ENCODE measurements at regions not wholly inside any gene's neighbourhood (a gene's known extent, or its start where the extent isn't known, plus 50 kb on each side); places are given as distances from the start of the nearest gene placed in this dataset.

GRCh38 chr2:16747689-16748088 is 82.1 kb upstream of the CYRIA start:
- TF ChIP-seq CTCF (IDR thresholded peaks at IDR 0.05) (no peak), EZH2 (IDR thresholded peaks at IDR 0.05; ENCODE audit: borderline replicate concordance, insufficient read depth, low read depth, low read length, poor library complexity, severe bottlenecking) (no peak)
